Fibroblast of skin of left biceps (primary cell): ENCODE measurements at regions not wholly inside any gene's neighbourhood (a gene's known extent, or its start where the extent isn't known, plus 50 kb on each side); places are given as distances from the start of the nearest gene placed in this dataset.
A peak's percentile ranks its signal among the peaks of the same experiment; 100 is the strongest.

Source experiments
- DNase-seq, 2 experiments: peaks; one replicate each; pipeline ENCODE4 v3.0.0-alpha.2; 2013; ENCODE audit warnings: low read depth in 2 of 2

- no peak for DNase-seq
These were observed 447.6 kb upstream of the CHST9 start for GRCh38 chr18:27632706-27633105.

GRCh38 chr18:27627927-27628326 lies 442.8 kb upstream of the CHST9 start:
- DNase-seq = no peak

GRCh38 chr18:27621236-27621890 lies 436.3 kb upstream of the CHST9 start:
- DNase-seq = no peak

- DNase-seq = no peak
These were observed 434.8 kb upstream of the CHST9 start for GRCh38 chr18:27619906-27620305.

GRCh38 chr18:27619090-27619772 lies 434.1 kb upstream of the CHST9 start:
- no peak for DNase-seq

- DNase-seq = no peak
These were observed 431.2 kb upstream of the CHST9 start for GRCh38 chr18:27616324-27616723.

GRCh38 chr18:27614951-27615844 lies 430.1 kb upstream of the CHST9 start:
- no peak for DNase-seq

GRCh38 chr18:27609221-27609620 lies 424.1 kb upstream of the CHST9 start:
- no peak for DNase-seq

- no peak for DNase-seq
These were observed 423.6 kb upstream of the CHST9 start for GRCh38 chr18:27608742-27609141.

GRCh38 chr18:27608174-27608573 lies 423.1 kb upstream of the CHST9 start:
- DNase-seq = no peak

GRCh38 chr18:27606741-27607140 lies 421.6 kb upstream of the CHST9 start:
- no peak for DNase-seq

- DNase-seq = peak; percentile 35 to 49
These were observed 420.2 kb upstream of the CHST9 start for GRCh38 chr18:27605107-27605834.

GRCh38 chr18:27604583-27604982 lies 419.5 kb upstream of the CHST9 start:
- DNase-seq = no peak

GRCh38 chr18:27602092-27602491 lies 417.0 kb upstream of the CHST9 start:
- no peak for DNase-seq

GRCh38 chr18:27600245-27600644 lies 415.1 kb upstream of the CHST9 start:
- no peak for DNase-seq

- DNase-seq = peak in 1 of 2 experiments; percentile 3
These were observed 414.2 kb upstream of the CHST9 start for GRCh38 chr18:27599202-27599829.

GRCh38 chr18:27595113-27595838 lies 410.2 kb upstream of the CHST9 start:
- DNase-seq = no peak

- no peak for DNase-seq
These were observed 400.6 kb upstream of the CHST9 start for GRCh38 chr18:27585602-27586173.

- no peak for DNase-seq
These were observed 398.4 kb upstream of the CHST9 start for GRCh38 chr18:27583466-27583865.

- DNase-seq = peak in 1 of 2 experiments; percentile 3
These were observed 397.8 kb upstream of the CHST9 start for GRCh38 chr18:27582760-27583412.
